Colon (tissue), 2 donors: ENCODE measurements at regions not wholly inside any gene's neighbourhood (a gene's known extent, or its start where the extent isn't known, plus 50 kb on each side); places are given as distances from the start of the nearest gene placed in this dataset.
"Not testable (repeated sequence)": the region's sequence is repeated elsewhere in the genome, so short reads cannot be mapped to it uniquely, and the experiment has no call there.

Experiments used
- FAIRE-seq: peaks from 2 replicates; lab custom pipeline; 2012; peaks lifted over from hg19 to GRCh38; lab: Jason Lieb, UNC
- donor health status: control.
- donor health status: control.

DNA sequence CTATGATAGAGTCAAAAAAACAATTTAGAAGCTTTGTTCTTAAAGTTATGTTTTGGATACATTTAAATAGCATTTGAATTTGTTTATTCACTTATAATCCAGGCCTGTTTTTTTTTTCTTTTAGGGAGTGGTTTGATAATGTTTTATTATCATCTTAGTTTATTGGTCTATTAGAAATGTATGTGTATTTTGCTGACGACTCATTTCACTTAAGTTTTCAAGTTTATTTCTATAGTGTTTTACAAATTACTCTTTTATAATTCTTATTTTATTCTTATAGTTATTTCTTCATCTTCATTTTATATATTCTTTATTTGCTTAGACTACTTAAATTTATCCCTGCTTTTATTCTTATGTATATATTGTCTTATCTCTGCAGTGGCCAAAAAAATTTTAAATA, 804.5 kb downstream of the NR4A2 start:
- FAIRE-seq: no peak

DNA sequence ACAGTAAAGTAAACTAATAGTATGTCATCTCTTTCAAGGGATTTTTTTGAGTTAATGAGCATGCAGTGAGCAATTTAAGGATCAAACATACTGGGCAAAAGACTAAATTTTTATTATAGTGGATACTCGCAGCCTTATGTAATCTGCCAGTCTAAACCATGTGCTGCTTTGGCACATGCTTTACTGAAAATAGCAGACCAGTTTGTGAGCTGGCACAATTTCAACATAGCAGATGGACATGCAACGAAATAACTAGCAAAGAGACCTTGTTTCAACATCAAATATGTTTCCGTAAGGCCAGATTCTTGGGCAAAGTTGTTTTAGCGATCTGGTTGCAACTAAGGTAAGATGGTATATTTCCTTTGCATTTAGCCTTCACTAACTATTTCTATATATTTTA, 807.3 kb downstream of the NR4A2 start:
- FAIRE-seq: no peak

DNA sequence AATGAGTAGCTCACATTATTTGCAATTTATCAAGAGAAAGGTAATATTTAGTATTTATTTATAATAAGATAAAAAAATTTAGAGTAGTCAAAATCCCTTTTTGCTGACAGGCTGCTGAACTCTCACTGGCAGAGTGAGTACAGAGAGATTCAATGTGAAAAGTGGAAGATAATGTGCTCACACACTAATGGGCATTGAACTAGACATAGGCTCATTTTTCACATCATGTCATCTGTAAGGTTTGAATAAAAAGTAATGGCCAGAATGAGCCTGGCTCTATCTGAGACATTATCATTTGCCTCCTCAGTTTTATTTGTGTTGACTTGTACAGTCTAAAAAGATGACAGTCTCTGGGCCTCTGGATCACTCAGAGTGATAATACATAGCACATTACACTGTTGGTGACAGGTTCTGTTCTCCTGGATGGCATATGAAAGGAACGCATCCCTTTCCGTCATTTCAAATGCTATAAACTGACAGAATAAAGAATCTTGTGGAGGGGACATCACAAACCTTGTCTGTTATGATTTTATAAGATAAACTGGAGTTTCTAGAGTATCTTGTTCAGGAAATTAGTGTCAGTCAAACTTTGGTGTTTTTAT, 812.9 kb downstream of the NR4A2 start:
- no peak for FAIRE-seq

DNA sequence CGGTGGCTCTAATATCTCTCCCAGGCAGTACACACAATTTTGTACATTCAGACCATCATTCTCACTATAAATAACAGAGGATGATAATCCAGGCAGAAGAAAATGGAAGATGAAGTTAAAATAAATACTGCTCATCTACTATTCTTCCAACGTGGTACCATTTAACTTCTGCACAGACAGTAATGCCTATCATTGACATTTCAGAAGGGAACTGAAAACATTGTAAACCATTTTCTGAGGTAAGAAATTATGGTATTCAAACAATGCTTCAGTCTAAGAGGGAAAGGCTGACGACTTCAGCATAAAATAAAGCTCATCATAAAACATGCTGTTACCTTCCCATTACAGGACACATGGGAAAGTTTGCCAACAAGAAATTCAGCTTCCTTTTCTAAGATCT, 814.4 kb downstream of the NR4A2 start:
- FAIRE-seq: no peak

DNA sequence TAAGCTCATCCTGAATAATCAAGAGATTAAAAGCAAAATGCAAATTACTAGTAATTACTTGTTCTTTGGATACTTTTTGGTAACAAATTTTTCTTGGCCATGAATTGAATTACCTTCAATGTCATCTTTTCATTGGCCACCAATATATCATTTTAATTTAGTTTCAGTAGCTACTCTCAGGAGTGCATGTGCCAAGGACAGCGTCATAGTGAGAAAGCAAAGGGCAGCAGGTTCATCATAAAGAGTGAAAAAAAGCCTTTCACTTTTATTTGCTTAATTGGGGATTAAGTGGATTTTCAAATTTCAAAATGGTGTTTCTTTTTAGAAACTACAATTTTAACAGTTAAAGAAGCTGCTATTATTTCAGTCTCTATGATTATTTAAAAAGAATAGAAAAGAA, 815.2 kb downstream of the NR4A2 start:
- no peak for FAIRE-seq

DNA sequence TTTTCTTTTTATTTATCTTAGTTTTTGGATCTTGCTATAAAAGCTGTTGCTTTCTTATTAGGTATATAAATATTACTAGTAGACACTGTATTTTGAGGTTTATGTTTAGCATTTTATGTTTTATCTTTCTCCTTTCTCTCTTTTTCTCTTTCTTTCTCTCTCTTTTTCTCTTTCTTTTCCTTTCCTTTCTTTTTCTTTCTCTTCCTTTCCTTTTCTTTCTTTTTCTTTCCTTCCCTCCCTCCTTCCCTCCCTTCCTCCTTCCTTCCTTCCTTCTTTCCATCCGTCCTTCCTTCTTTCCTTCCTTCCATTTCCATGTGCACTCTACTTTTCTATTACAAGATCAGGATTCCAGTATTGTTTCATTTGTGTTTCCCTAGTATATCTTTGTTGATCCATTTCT, 814.8 kb downstream of the KCNJ3 start:
- no peak for FAIRE-seq

DNA sequence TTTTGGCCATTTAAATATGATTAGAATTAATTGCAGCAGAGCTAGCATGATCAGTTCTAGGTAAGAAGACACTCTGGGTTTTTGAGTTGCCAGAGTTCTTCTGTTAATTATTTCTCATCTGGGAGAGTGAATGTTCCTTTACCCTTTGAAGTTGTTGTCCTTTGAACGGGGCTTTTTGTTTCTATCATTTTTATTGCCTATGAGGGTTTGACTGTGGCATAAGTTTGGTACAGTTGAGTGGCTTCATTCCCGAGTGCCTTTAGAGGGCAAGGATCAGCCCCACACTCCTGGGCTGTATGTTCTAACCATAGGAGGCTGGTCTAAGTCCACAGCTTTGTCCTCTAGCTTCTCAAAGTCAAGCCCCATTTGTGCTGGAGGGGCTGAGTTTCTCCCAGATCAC, 804.3 kb downstream of the KCNJ3 start:
- no peak for FAIRE-seq

DNA sequence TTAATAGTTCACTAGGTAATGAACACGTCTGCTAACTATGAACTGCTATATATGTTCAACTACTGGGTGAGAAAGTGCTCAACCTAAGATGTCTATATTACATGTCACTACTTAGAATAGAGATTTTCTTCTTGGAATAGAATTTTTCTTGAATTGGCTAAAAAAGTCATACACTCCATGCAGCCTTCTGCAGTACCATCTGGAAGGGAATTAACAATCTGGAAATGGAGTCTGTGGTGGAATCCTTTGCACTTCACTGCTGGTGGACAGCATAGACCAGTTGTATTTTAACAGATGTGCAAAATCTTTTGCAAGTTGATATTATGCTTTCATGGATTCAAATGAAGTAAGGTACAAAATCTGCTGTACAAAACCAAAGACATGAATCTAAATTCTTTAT, 799.6 kb downstream of the KCNJ3 start:
- FAIRE-seq: no peak

DNA sequence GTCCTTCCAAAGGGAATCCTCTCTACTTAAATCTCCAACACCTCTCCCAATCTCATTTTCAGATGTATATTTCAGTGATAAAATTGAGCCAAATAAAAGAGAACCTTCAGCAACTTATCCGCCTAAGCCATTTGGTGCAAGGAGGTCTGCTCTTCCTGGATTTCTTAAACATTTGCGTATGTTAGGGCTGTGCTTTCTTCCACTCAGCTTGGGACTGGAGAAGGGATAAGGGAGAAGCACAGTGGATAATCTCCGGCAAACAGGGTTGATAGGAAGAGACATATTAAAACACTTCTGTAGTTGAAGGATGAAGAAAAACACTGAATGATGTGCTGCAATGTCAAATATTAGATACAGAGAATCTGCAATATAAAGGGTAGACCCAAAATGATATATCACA, 796.2 kb downstream of the KCNJ3 start:
- no peak for FAIRE-seq

DNA sequence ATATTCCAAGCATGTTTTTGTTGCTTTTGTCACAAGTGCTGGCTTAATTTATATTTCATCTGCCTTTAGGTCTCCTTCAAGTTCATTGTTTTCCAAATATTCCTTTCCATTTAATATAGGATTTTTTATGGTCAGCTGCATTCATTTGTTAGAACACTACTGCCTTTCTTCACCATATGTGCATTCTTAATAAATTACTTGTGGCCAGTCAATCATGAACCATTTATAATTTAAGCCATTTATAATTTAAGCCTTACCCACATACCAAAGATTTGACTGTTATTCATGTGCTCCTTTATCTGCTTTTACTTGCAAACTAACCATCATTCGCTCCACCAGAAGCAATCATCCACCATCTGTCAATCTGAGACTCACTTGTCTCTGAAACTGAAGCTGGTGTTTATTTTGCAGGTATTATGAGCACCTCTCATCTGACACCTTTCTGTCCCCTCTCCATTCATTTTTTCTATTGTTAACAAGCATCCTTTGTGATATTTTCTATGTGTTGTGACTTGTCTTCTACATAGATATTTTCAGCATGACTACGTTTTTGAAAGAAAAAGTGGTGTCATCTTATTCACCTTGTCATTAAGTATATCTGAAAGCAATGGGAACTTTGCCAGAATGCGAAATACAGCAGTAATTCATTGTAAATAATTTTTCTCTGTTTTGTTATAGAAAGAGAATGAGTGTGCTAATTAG, 786.8 kb downstream of the KCNJ3 start:
- no peak for FAIRE-seq

DNA sequence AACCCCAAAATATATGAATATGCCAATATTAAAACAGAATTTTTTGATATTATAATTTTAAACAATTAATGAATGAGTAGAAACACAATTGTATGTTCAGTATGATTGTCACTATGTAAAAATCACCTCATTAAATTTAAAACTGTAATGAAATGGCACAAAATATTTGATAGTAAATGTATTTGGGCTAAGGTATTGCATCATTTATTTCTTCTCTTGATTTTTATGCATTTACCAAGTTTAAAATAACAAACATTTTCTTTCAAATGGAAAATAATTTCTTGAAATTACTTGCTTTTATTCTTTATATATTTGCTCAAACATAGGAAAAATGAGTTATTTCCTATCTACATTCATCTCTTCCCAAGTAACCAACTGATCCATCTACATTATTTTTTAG, 782.6 kb downstream of the KCNJ3 start:
- FAIRE-seq: peak; percentile 10

DNA sequence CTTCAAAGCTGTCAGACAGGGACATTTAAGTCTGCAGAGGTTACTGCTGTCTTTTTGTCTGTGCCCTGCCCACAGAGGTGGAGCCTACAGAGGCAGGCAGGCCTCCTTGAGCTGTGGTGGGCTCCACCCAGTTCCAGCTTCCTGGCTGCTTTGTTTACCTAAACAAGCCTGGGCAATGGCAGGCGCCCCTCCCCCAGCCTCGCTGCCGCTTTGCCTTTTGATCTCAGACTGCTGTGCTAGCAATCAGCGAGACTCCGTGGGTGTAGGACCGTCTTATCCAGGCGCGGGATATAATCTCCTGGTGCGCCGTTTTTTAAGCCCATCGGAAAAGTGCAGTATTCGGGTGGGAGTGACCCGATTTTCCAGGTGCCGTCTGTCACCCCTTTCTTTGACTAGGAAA, 773.5 kb downstream of the KCNJ3 start:
- not testable (repeated sequence) for FAIRE-seq

DNA sequence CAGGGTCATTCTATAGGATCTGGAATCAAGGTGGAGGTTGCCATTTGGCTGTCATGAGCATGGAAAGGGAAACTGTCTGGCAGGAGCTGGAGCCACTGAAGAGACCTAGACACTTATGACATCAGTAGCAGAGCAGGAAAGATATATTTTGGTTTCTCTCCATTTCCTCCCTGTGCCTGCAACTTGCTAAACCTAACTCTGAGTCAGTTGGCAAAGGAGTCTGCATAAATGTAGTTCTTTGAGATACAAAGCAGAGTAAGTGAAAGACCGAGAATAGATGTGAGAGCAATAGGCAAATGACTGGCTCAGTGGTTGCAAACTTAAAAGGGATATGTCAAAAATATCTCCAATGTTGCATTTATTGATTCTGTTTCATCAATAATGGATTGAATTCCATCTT, 757.7 kb downstream of the KCNJ3 start:
- FAIRE-seq: no peak

DNA sequence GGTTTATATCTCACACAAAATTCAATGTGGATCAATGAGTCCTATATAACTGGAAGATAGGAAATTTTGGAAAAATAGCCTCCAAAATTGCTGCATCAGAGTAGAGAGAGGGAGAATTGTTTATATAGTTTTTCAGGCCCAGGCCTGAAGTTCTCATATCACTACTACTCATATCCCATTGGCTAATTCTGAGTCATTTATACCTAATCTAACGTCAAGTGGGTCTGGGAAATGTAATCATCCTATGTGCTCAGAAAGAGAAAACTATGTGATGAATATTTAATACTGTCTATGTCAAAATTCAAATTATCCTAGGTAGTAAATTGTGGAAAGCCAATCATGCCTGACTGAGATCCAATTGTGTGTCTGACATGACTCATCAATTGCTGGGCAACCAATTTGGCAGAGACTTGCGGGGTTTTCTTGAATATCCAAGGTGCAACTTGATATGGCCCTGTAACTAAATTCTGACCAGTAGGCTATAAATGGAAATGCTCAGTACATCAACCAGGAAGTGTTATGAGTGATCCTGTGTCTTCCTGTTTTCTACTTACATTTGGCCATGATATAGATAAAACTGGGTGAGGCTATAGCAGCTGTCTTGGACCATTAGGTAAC, 744.4 kb downstream of the KCNJ3 start:
- no peak for FAIRE-seq

DNA sequence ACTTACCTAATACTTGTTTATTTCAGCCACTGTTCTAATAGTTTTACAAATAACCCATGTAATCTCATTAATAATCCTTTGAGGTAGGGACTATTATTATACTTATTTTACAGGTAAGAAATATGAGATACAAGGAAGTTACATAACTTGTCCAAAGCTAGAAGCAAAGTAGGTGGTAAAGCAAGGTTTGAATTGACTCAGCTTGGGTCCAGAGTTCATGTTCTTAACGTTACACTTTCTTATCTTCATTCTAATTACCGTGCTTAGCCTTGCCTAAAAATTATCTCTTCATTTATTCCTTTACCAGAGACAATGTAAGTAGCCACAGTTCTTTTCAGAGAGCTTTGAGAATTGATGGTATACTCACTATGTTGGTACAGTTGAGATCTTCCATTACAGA, 743.6 kb downstream of the KCNJ3 start:
- no peak for FAIRE-seq

DNA sequence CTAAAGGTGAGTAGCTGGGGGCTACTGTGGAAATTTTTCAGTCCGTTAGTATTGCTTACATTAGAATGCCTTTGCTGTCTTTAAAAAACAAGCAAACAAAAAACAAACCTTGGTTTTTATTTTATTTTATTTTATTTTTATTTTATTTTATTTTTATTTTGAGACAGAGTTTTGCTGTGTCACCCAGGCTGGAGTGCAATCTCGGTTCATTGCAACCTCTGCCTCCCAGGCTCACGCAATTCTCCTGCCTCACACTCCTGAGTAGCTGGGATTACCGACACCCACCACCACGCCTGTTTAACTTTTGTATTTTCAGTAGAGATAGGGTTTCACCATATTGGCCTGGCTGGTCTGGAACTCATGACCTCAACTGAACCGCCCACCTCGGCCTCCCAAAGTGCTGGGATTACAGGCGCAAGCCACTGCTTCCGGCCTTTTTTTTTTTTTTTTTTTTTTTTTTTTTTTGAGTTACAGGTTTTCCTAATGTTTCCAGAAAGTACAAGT, 732.6 kb downstream of the KCNJ3 start:
- FAIRE-seq: no peak

DNA sequence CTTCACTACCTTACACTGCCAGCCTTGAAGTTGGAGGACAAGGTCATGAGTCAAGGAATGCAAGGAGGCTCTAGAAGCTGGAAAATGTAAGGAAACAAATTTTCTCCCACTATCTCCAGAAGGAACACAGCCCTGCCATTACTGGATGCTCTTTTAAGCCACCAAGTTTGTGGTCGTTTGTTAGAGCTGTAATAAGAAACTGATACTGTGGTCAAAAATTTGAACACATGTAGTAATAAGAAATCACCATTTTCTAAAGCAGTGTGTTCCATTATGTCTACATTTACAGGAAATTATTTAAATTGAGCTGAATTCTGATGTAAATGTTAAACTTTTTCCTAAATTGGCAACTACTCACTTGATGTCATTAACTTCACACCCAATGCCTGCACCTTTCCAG, 729.0 kb downstream of the KCNJ3 start:
- FAIRE-seq: no peak

DNA sequence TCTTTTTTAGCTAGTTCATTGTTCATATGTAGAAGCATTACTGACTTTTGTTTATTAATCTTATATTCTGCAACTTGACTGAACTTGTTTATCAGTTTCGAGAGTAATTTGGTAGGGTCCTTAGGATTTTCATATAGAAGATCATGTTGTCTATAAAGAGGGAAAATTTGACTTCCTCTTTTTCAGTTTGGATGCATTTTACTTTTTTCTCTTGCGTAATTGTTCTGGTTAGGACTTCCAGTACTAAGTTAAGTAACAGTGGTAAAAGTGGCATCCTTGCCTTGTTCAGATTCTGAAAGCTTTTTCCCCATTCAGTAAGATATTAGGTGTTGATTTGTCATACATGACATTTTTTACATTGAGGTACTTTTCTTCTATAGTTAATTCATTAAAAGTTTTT, 726.0 kb downstream of the KCNJ3 start:
- no peak for FAIRE-seq

DNA sequence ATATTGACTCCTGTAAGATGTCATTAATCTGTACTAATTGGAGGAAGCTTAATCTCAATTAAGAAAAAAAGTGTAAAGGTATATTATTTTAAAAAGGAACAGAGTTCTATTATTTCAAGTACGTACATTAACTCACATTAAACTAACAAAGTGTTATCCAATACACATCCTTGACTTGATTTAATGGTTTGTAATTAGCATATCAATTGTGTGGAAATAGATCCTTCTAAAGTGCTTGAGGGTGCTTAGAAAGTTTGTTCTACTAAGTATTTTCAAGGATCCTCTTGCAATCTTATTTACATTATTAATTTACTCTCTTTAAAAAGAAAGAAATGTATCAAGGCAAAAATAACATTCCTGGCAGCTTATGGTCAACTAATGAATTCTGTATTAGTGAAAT, 720.3 kb downstream of the KCNJ3 start:
- no peak for FAIRE-seq

DNA sequence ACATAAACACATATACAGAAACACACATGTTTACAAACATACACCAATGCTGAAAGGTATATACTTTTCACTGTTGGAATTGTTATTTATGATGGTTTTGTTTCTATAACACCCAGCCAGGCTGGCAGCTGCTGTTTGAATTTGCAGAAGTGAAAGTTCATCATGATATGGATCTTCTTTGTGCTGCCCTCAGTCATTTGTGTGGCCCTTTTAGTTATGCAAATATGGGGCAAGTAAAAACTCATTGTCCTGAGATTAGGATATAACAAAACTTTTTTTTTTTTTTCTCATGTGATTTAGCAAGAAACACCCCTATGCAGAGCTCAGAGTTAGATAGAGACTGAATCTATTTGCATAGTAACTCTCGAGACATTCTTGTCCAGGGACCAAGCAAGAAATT, 714.1 kb downstream of the KCNJ3 start:
- FAIRE-seq: no peak

DNA sequence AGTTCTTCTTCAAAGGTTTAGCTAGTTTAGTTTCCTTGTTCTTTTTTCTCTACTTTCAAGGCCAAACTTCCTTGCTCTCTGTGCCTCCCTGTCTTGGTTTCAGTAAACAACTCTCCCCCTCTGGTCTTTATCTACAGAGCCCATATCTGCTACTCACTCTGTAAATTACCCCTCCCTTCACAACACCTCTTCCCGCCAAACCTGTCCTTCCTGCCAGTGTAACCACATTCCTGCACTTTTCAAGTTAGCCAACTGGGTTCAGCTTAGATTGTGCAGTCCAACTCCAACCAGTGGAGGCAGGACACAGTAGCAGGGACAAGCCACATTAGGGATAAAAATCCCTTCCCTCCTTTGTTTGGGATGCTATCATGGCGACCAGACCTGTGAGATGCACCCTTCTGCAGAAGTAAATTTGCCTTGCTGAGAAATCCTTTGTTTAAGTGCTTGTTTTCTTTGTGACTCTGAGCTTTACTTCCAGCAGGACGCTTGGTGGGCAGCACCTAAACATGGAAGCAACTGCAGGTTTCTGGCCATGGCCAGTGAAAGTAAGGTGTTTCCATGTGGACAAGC, 706.0 kb downstream of the KCNJ3 start:
- no peak for FAIRE-seq

DNA sequence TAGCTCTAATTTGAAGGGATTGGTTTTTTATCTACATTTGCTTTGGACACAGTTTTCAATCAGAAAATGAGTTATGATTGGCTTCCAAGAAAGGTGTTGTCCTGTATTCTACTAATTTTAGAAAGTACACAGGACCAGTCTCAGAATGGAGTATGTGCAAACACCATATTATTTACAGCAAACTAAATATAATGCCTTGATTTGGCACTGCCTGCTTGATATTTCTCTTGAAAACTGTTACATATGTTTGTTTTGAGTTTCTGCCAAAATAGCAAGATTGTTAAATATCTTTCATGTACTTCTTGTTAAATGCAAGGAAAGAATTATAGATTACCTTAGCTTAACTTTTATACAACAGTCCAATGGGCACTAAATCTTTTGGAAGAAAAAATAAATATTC, 694.9 kb downstream of the KCNJ3 start:
- no peak for FAIRE-seq

DNA sequence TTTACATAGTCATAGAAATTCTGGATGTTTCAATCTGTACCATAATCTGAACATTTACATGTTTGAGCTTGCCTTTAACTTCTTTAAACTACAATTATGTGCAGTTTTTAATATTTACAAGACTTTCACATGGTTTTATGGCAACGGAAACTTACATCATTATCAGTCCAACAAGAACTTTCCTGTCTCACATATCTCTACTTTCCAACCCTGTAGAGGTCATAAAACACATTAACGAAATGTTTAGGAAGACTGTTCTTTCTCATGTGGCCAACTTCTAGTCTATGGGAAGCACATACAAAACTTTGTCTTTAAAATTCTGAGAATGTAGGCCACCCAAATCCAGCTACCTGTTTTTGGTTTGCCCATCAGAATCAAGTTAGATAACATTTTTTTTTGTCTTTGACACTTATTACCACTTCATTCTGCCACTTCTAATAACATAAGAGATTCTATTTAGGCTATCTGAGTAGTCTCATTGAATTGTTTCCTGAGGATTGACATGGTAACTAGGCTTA, 693.2 kb downstream of the KCNJ3 start:
- FAIRE-seq: no peak
